Caco-2 (cell line): ENCODE measurements at regions not wholly inside any gene's neighbourhood (a gene's known extent, or its start where the extent isn't known, plus 50 kb on each side); places are given as distances from the start of the nearest gene placed in this dataset.

Experiments
- BruUV-seq: library from RNA; stranded (reverse); fragments of 400-500 nt; replicated peaks from 2 replicates; lab custom pipeline; 2021; lab: Mats Ljungman, UMichigan
- CTCF ChIA-PET: fragments of 300-600 bp; sonication (Branson Sonifier 250); formaldehyde crosslinking; loops from one replicate; lab custom pipeline; 2022; ENCODE audit warnings: antibody characterized with exemption; lab: Charles Lee
- POLR2A ChIA-PET: fragments of 300-600 bp; sonication (Branson Sonifier 250); formaldehyde crosslinking; loops from one replicate; lab custom pipeline; 2022; ENCODE audit warnings: antibody characterized with exemption; lab: Charles Lee
- DNase-seq, 2 experiments: peaks; one replicate each; pipeline versions ENCODE4 v3.0.0 to v3.0.0-alpha.2; 2020 to 2022
- H3K27me3 ChIP-seq: replicated peaks from 2 replicates; pipeline ENCODE4 v1.6.0; 2011; ENCODE audit warnings: low read length; ENCODE audit not compliant: control insufficient read depth, insufficient read depth
- H3K36me3 ChIP-seq: 2 replicates; pipeline ENCODE4 v1.5.1; 2011; ENCODE audit warnings: low read length; ENCODE audit not compliant: control insufficient read depth, insufficient read depth
- H3K4me1 ChIP-seq: fragments of 250-450 bp; sonication (Bioruptor Pico); 2 replicates; pipeline ENCODE4 v1.5.1; 2020; ENCODE audit warnings: mild to moderate bottlenecking
- H3K4me3 ChIP-seq: 2 replicates; pipeline ENCODE4 v1.5.1; 2011; ENCODE audit warnings: low read depth, mild to moderate bottlenecking, control low read depth, low read length
- H3K9me3 ChIP-seq: fragments of 250-450 bp; sonication (Bioruptor Pico); 2 replicates; pipeline ENCODE4 v1.5.1; 2020; ENCODE audit warnings: mild to moderate bottlenecking, moderate library complexity
- H3K27ac Mint-ChIP-seq: one replicate; pipeline ENCODE4 v1.8.0; 2022; ENCODE audit warnings: mixed read lengths; ENCODE audit not compliant: unreplicated experiment
- H3K27me3 Mint-ChIP-seq: one replicate; pipeline ENCODE4 v1.8.0; 2022; ENCODE audit warnings: mixed read lengths; ENCODE audit not compliant: insufficient read depth, unreplicated experiment
- H3K36me3 Mint-ChIP-seq: one replicate; pipeline ENCODE4 v1.8.0; 2022; ENCODE audit warnings: mild to moderate bottlenecking, mixed read lengths; ENCODE audit not compliant: insufficient read depth, unreplicated experiment
- H3K4me1 Mint-ChIP-seq: one replicate; pipeline ENCODE4 v1.8.0; 2022; ENCODE audit warnings: low read depth, mixed read lengths; ENCODE audit not compliant: unreplicated experiment
- H3K4me3 Mint-ChIP-seq: one replicate; pipeline ENCODE4 v1.8.0; 2022; ENCODE audit warnings: mild to moderate bottlenecking, moderate library complexity, mixed read lengths; ENCODE audit not compliant: unreplicated experiment
- H3K9me3 Mint-ChIP-seq: one replicate; pipeline ENCODE4 v1.8.0; 2022; ENCODE audit warnings: mixed read lengths; ENCODE audit not compliant: unreplicated experiment
- CTCF ChIP-seq, 2 experiments: fragments of 200-600 bp in 1 of 2; IDR thresholded peaks; 1 replicate in 1 of 2; 2 replicates in 1 of 2; pipeline versions ENCODE4 v1.5.1 to v1.8.0; 2011 to 2022; ENCODE audit warnings: antibody characterized with exemption in 1 of 2, control low read depth in 1 of 2, inconsistent platforms in 1 of 2, low read depth in 1 of 2, low read length in 1 of 2, mild to moderate bottlenecking in 1 of 2, moderate library complexity in 1 of 2; ENCODE audit not compliant: insufficient read depth in 1 of 2, severe bottlenecking in 1 of 2, unreplicated experiment in 1 of 2
- intact Hi-C: fragments of 100-400 bp; cut with micrococcal nuclease; formaldehyde crosslinking; loops from one replicate; pipeline ENCODE4 v1.10.0; 2022; ENCODE audit not compliant: unreplicated experiment

DNA sequence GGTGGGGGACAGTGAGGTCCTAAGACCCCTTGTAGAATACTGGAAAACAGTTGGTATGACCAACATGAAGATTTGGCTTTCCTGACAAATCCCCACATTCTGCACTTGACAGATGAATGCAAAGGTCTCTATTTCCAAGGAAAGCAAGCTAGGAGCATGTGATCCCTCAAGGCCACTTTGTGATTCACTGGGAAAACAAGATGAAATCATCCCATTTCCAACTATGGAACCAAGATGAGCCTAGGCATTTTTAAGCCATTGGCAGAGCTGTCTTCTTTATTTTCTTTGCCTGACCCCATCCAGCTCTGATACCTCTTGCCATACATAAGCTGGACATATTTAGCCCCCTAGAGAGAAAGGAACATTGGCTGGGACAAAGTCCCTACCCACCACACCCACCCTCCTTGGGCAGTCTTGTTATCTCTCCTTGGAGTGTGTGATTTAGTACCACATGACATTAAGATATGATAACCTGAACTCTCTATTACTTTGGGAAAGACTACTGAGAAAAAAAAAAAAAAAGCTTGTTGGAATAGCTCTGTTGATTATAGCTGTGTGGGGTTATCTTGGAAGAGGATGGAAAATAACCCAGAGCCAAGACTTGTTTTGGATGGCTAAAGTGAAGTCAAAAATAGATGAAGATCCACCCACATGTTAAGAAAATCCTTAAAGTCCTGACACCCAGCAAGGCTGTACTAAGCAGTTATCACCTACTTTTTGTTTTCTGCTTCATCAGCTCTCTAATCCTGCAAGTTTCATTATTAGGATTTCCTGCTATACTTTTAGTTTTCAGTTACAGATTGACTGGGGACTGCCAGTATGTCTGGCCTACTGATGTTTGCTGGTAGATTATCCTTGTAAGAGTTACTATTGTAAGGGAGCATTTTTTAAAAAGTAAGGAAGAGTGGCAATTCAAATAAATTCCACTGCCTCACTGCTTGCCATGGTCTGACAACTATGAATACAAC is 90.1 kb upstream of the PREP start:
- Mint-ChIP-seq H3K9me3 (no peaks in the 10 kb centered on the region), H3K4me3 (no peak overlapping the region), H3K36me3 (no peaks in the 10 kb centered on the region), H3K4me1 (peaks cover 31% of the 10 kb centered on the region), H3K27ac (no peak overlapping the region), H3K27me3 (no peaks in the 10 kb centered on the region)
- intact Hi-C loops, result no loop called here
- TF ChIP-seq CTCF (IDR thresholded peaks at IDR 0.05; ENCODE audit: insufficient read depth in 1 of 2, low read depth in 1 of 2, low read length in 1 of 2, severe bottlenecking in 1 of 2, unreplicated experiment in 1 of 2), result no peak
- DNase-seq, result no peak
- Histone ChIP-seq H3K4me3 (no peak overlapping the region), H3K9me3 (no peaks in the 10 kb centered on the region), H3K4me1 (peaks cover 28% of the 10 kb centered on the region), H3K36me3 (no peaks in the 10 kb centered on the region), H3K27me3 (no peaks in the 10 kb centered on the region)
- ChIA-PET CTCF (interaction anchor here (0.6 kb wide), 2 partner anchors 9 to 990 kb away, joined by 3 read pairs; no protein-coding TSS in a partner anchor), POLR2A (no interaction called here)
- no TSS peak for BruUV-seq

DNA sequence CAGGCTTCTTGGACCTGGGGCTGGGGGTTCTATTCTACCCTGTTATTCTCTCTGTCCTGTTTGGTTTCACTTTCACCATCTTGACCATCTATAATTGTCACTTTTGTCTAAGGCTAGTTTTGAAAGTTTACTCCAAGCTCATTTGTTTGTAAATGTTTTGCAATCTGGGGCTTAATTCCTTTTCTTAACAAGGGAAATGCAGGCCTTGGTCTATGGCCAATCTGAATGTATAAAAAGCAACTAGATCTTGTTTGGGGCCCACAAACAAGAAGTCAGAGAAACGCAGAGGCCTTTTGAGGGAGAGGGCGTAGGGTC is 86.3 kb upstream of the PREP start:
- H3K36me3 Mint-ChIP-seq, result no peaks in the 10 kb centered on the region
- H3K9me3 Mint-ChIP-seq, result no peaks in the 10 kb centered on the region
- TF ChIP-seq CTCF (IDR thresholded peaks at IDR 0.05; ENCODE audit: insufficient read depth in 1 of 2, low read depth in 1 of 2, low read length in 1 of 2, severe bottlenecking in 1 of 2, unreplicated experiment in 1 of 2), result no peak
- no peak overlapping the region for H3K4me3 Mint-ChIP-seq
- BruUV-seq, result no TSS peak
- no peaks in the 10 kb centered on the region for H3K27me3 ChIP-seq
- ChIA-PET POLR2A (no interaction called here), CTCF (no interaction called here)
- intact Hi-C loops, result loop anchor here (10.0 kb wide), 1 partner anchor 506 kb away; no protein-coding TSS in a partner anchor
- no peaks in the 10 kb centered on the region for H3K9me3 ChIP-seq
- no peaks in the 10 kb centered on the region for H3K36me3 ChIP-seq
- no peak overlapping the region for H3K27ac Mint-ChIP-seq
- peaks cover 61% of the 10 kb centered on the region for H3K4me1 Mint-ChIP-seq
- H3K4me3 ChIP-seq, result no peak overlapping the region
- no peaks in the 10 kb centered on the region for H3K27me3 Mint-ChIP-seq
- no peak for DNase-seq
- peaks cover 49% of the 10 kb centered on the region for H3K4me1 ChIP-seq

GRCh38 chr6:105488516-105489215 is 85.8 kb upstream of the PREP start:
- no peak overlapping the region for H3K4me3 ChIP-seq
- H3K27ac Mint-ChIP-seq, result no peak overlapping the region
- H3K27me3 ChIP-seq, result no peaks in the 10 kb centered on the region
- no peak for DNase-seq
- POLR2A ChIA-PET, result no interaction called here
- no peak for TF ChIP-seq CTCF (IDR thresholded peaks at IDR 0.05; ENCODE audit: insufficient read depth in 1 of 2, low read depth in 1 of 2, low read length in 1 of 2, severe bottlenecking in 1 of 2, unreplicated experiment in 1 of 2)
- no peaks in the 10 kb centered on the region for H3K36me3 Mint-ChIP-seq
- H3K4me3 Mint-ChIP-seq, result no peak overlapping the region
- intact Hi-C loops, result loop anchor here (10.0 kb wide), 1 partner anchor 506 kb away; no protein-coding TSS in a partner anchor
- H3K36me3 ChIP-seq, result no peaks in the 10 kb centered on the region
- peaks cover 64% of the 10 kb centered on the region for H3K4me1 Mint-ChIP-seq
- H3K9me3 ChIP-seq, result no peaks in the 10 kb centered on the region
- CTCF ChIA-PET, result no interaction called here
- H3K4me1 ChIP-seq, result peaks cover 52% of the 10 kb centered on the region
- BruUV-seq, result no TSS peak
- H3K27me3 Mint-ChIP-seq, result no peaks in the 10 kb centered on the region
- H3K9me3 Mint-ChIP-seq, result no peaks in the 10 kb centered on the region
